A549 (cell line): ENCODE measurements at regions not wholly inside any gene's neighbourhood (a gene's known extent, or its start where the extent isn't known, plus 50 kb on each side); places are given as distances from the start of the nearest gene placed in this dataset.

Experiments used
- BCL3 ChIP-seq: fragments of >200 bp; sonication (Bioruptor Twin); formaldehyde crosslinking; IDR thresholded peaks from 3 replicates; pipeline ENCODE4 v1.6.1; 2016
- CHD2 ChIP-seq: fragments of 150-350 bp; IDR thresholded peaks from 2 replicates; pipeline ENCODE4 v1.6.1; 2014; ENCODE audit warnings: low read length; ENCODE audit not compliant: partially characterized antibody
- CTCF ChIP-seq: fragments of >200 bp; sonication (Bioruptor Twin); formaldehyde crosslinking; IDR thresholded peaks from 3 replicates; pipeline ENCODE4 v1.5.1; 2016
- EP300 ChIP-seq, 2 experiments: fragments of >200 bp; sonication (Bioruptor Twin); formaldehyde crosslinking; IDR thresholded peaks; 2 replicates in 1 of 2; 3 replicates in 1 of 2; pipeline ENCODE4 v1.6.1; 2016 to 2017
- JUNB ChIP-seq: fragments of >200 bp; sonication (Bioruptor Twin); formaldehyde crosslinking; IDR thresholded peaks from 2 replicates; pipeline ENCODE4 v1.6.1; 2016
- MAZ ChIP-seq: fragments of 150-350 bp; IDR thresholded peaks from 2 replicates; pipeline ENCODE4 v1.6.1; 2014; ENCODE audit warnings: antibody characterized with exemption, low read depth, low read length, borderline replicate concordance
- POLR2A ChIP-seq: IDR thresholded peaks from 2 replicates; pipeline ENCODE4 v1.6.1; 2012; ENCODE audit warnings: mild to moderate bottlenecking, low read length
- REST ChIP-seq: fragments of 200-600 bp; sonication (generic); IDR thresholded peaks from 2 replicates; pipeline ENCODE4 v1.6.1; 2016; ENCODE audit warnings: antibody characterized with exemption, mild to moderate bottlenecking, moderate library complexity
- RFX5 ChIP-seq: fragments of 450-650 bp; IDR thresholded peaks from 2 replicates; pipeline ENCODE4 v1.7.1; 2014; ENCODE audit warnings: antibody characterized with exemption, mild to moderate bottlenecking, moderate library complexity
- TF ChIP-seq, protein P1 (sequence below): fragments of >200 bp; sonication (Bioruptor Twin); formaldehyde crosslinking; IDR thresholded peaks from 2 replicates; pipeline ENCODE4 v1.6.1; 2016
- TF ChIP-seq, protein P2 (sequence below): IDR thresholded peaks from 2 replicates; pipeline ENCODE4 v1.6.1; 2012
- TF ChIP-seq, protein P3 (sequence below): fragments of 450-650 bp; IDR thresholded peaks from 2 replicates; pipeline ENCODE4 v1.6.1; 2014; ENCODE audit warnings: antibody characterized with exemption

- TF ChIP-seq MAZ: no peak
- TF ChIP-seq EP300 (IDR thresholded peaks at IDR 0.05): no peak
- TF ChIP-seq POLR2A: no peak
- TF ChIP-seq BCL3: no peak
- TF ChIP-seq, protein P1, sequence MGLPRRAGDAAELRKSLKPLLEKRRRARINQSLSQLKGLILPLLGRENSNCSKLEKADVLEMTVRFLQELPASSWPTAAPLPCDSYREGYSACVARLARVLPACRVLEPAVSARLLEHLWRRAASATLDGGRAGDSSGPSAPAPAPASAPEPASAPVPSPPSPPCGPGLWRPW: no peak
- no peak for TF ChIP-seq RFX5
- peak; percentile 48 for TF ChIP-seq CTCF
- no peak for TF ChIP-seq CHD2
- TF ChIP-seq, protein P2, sequence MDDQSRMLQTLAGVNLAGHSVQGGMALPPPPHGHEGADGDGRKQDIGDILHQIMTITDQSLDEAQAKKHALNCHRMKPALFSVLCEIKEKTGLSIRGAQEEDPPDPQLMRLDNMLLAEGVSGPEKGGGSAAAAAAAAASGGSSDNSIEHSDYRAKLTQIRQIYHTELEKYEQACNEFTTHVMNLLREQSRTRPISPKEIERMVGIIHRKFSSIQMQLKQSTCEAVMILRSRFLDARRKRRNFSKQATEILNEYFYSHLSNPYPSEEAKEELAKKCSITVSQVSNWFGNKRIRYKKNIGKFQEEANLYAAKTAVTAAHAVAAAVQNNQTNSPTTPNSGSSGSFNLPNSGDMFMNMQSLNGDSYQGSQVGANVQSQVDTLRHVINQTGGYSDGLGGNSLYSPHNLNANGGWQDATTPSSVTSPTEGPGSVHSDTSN: no peak
- no peak for TF ChIP-seq REST
- TF ChIP-seq, protein P3, sequence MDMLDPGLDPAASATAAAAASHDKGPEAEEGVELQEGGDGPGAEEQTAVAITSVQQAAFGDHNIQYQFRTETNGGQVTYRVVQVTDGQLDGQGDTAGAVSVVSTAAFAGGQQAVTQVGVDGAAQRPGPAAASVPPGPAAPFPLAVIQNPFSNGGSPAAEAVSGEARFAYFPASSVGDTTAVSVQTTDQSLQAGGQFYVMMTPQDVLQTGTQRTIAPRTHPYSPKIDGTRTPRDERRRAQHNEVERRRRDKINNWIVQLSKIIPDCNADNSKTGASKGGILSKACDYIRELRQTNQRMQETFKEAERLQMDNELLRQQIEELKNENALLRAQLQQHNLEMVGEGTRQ: no peak
- no peak for TF ChIP-seq JUNB
These were observed 197.7 kb downstream of the FAXC start for GRCh38 chr6:99151634-99152346.
